ENCODE measurements at regions not wholly inside any gene's neighbourhood (a gene's known extent, or its start where the extent isn't known, plus 50 kb on each side); places are given as distances from the start of the nearest gene placed in this dataset.

DNA sequence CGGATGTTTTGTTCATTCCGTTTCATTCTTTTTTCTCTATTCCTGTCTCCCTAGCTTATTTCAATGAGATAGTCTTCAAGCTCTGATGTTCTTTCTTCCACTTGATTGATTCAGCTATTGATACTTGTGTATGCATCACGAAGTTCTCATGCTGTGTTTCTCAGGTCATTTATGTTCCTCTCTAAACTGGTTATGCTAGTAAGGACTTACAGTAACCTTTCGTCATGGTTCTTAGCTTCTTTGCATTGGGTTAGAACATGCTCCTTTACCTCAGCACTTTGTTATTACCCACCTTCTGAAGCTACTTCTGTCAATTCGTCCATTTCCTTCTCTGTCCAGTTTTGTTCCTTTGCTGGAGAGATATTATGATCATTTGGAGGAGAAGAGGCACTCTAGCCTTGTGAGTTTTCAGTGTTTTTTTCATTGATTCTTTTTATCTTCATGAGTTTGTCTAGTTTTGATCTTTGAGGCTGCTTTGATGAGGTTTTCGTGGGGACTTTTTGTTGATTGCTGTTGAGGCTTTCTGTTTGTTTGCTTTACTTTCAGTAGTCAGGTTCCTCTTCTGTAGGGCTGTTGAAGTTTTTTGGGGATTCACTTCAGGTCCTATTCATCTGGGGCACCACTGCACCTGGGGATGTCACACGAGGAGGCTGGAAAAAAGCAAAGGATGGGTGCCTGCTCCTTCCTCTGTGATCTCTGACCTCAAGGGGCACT, 496.9 kb upstream of the LRRC7 start:
- no peaks in the 10 kb centered on the region for H3K27me3 ChIP-seq
- TF ChIP-seq POLR2A (IDR thresholded peaks at IDR 0.05), result no peak
- TF ChIP-seq, protein P1, sequence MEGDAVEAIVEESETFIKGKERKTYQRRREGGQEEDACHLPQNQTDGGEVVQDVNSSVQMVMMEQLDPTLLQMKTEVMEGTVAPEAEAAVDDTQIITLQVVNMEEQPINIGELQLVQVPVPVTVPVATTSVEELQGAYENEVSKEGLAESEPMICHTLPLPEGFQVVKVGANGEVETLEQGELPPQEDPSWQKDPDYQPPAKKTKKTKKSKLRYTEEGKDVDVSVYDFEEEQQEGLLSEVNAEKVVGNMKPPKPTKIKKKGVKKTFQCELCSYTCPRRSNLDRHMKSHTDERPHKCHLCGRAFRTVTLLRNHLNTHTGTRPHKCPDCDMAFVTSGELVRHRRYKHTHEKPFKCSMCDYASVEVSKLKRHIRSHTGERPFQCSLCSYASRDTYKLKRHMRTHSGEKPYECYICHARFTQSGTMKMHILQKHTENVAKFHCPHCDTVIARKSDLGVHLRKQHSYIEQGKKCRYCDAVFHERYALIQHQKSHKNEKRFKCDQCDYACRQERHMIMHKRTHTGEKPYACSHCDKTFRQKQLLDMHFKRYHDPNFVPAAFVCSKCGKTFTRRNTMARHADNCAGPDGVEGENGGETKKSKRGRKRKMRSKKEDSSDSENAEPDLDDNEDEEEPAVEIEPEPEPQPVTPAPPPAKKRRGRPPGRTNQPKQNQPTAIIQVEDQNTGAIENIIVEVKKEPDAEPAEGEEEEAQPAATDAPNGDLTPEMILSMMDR (IDR thresholded peaks at IDR 0.05), result no peak
- no peak for TF ChIP-seq EP300 (IDR thresholded peaks at IDR 0.05)
- H3K9me3 ChIP-seq, result no peaks in the 10 kb centered on the region
- no peaks in the 10 kb centered on the region for H3K36me3 ChIP-seq
- DNase-seq, result no peak
- 80 to 91% (median 86%) methylated on average over 7 of the region's 7 CpGs for WGBS, 3 donors
- no peak overlapping the region for H3K4me3 ChIP-seq
- H3K27ac ChIP-seq, result no peak overlapping the region
- no peaks in the 10 kb centered on the region for H3K4me1 ChIP-seq (ENCODE audit: insufficient read depth)
- intact Hi-C loops (cut with DNase I), result no loop called here

DNA sequence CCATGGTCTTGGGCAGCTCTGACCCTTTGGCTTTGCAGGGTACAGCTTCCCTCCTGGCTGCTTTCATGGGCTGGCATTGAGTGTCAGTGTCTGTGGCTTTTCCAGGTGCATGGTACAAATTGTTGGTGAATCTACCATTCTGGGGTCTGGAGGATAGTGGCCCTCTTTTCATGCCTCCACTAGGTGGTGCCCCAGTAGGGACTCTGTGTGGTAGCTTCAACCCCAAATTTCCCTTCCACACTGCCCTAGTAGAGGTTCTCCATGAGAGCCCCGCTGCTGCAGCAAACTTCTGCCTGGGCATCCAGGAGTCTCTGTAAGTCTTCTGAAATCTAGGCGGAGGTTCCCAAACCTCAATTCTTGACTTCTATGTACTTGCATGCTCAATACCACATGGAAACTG, 494.5 kb upstream of the LRRC7 start:
- Histone ChIP-seq H3K4me3 (no peak overlapping the region), H3K27me3 (no peaks in the 10 kb centered on the region), H3K27ac (no peak overlapping the region), H3K36me3 (no peaks in the 10 kb centered on the region), H3K9me3 (no peaks in the 10 kb centered on the region), H3K4me1 (ENCODE audit: insufficient read depth) (no peaks in the 10 kb centered on the region)
- TF ChIP-seq, protein P1 (IDR thresholded peaks at IDR 0.05), result no peak
- no peak for TF ChIP-seq EP300 (IDR thresholded peaks at IDR 0.05)
- WGBS, 3 donors, result 91 to 100% (median 96%) methylated on average over 2 of the region's 2 CpGs
- no peak for DNase-seq
- intact Hi-C loops (cut with DNase I), result no loop called here

DNA sequence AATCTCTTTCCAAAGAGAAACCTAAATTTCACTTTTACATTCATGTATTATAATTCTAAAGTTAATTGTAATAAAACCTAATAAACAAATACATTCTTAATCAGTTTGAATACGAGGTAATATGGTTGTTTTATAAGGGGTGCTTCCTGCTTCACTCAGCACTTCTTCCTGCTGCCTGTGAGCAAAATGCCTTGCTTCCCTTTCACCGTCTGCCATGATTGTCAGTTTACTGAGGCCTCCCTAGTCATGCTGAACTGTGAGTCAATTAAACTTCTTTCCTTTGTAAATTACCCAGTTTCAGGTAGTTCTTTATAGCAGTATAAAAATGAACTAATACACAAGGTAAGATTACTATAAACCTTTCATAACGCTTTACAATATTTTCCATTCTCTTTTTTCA, 491.1 kb upstream of the LRRC7 start:
- intact Hi-C loops (cut with DNase I), result no loop called here
- H3K4me1 ChIP-seq (ENCODE audit: insufficient read depth), result no peaks in the 10 kb centered on the region
- DNase-seq, result no peak
- TF ChIP-seq, protein P1 (IDR thresholded peaks at IDR 0.05), result no peak
- no peak for TF ChIP-seq EP300 (IDR thresholded peaks at IDR 0.05)
- no peak for TF ChIP-seq POLR2A (IDR thresholded peaks at IDR 0.05)
- 61 to 64% (median 62%) methylated on average over 3 of the region's 3 CpGs for WGBS, 3 donors
- no peak overlapping the region for H3K27ac ChIP-seq
- no peaks in the 10 kb centered on the region for H3K9me3 ChIP-seq
- H3K4me3 ChIP-seq, result no peak overlapping the region
- H3K36me3 ChIP-seq, result no peaks in the 10 kb centered on the region
- no peaks in the 10 kb centered on the region for H3K27me3 ChIP-seq

DNA sequence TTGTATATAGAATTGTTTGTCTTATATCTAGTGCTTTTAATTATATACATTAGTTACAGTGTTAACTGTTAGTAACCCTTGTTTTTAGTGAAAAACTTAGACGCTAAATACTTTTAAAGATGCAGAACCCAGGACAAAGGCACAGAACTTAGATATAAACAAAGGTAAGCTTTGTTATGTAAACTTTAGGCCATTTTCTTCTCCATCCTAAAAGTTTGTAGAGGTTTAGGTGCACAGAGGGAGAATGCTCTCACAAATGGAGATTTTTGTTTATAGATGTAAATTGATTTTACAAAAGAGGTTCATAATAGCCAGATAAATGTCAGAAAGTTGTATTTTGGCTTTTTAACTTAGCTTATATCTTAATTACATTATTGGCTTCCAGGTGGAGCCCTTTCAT, 490.5 kb upstream of the LRRC7 start:
- TF ChIP-seq EP300 (IDR thresholded peaks at IDR 0.05) (no peak), POLR2A (IDR thresholded peaks at IDR 0.05) (no peak)
- TF ChIP-seq, protein P1 (IDR thresholded peaks at IDR 0.05), result no peak
- no peak overlapping the region for H3K4me3 ChIP-seq

More for the DNA sequence above, 490.5 kb upstream of the LRRC7 start:
- no peak for DNase-seq
- intact Hi-C loops (cut with DNase I), result no loop called here
- Histone ChIP-seq H3K27me3 (no peaks in the 10 kb centered on the region), H3K4me1 (ENCODE audit: insufficient read depth) (no peaks in the 10 kb centered on the region), H3K27ac (no peak overlapping the region), H3K36me3 (no peaks in the 10 kb centered on the region), H3K9me3 (no peaks in the 10 kb centered on the region)
- WGBS, 3 donors, result 91 to 97% (median 91%) methylated on average over 1 of the region's 1 CpG
